ENCODE measurements at regions not wholly inside any gene's neighbourhood (a gene's known extent, or its start where the extent isn't known, plus 50 kb on each side); places are given as distances from the start of the nearest gene placed in this dataset.
"Not testable (repeated sequence)": the region's sequence is repeated elsewhere in the genome, so short reads cannot be mapped to it uniquely, and the experiment has no call there.

- Histone ChIP-seq H3K4me1 (ENCODE audit: control insufficient read depth, insufficient read depth, low read length) (no peaks in the 10 kb centered on the region), H3K27ac (ENCODE audit: low read length) (no peak overlapping the region), H3K9me3 (ENCODE audit: control insufficient read depth in 2 of 2, low read length in 2 of 2) (no peaks in the 10 kb centered on the region), H3K36me3 (ENCODE audit: control insufficient read depth in 2 of 2, insufficient read depth in 2 of 2, low read length in 2 of 2) (no peaks in the 10 kb centered on the region), H3K4me3 (ENCODE audit: low read length in 2 of 2) (no peak overlapping the region), H3K27me3 (ENCODE audit: control insufficient read depth in 1 of 2, insufficient read depth in 2 of 2, low read length in 2 of 2) (no peaks in the 10 kb centered on the region), H3K9ac (ENCODE audit: low read length in 2 of 2) (no peak overlapping the region)
These were observed 271.8 kb downstream of the SUCLG1 start for GRCh38 chr2:84187258-84187657.

- no peaks in the 10 kb centered on the region for H3K4me1 ChIP-seq (ENCODE audit: control insufficient read depth, insufficient read depth, low read length)
- no peak overlapping the region for H3K9ac ChIP-seq (ENCODE audit: low read length in 2 of 2)
- no peaks in the 10 kb centered on the region for H3K27me3 ChIP-seq (ENCODE audit: control insufficient read depth in 1 of 2, insufficient read depth in 2 of 2, low read length in 2 of 2)
These were observed 277.2 kb downstream of the SUCLG1 start for GRCh38 chr2:84181927-84182326.

GRCh38 chr2:84177733-84178132 is 281.3 kb downstream of the SUCLG1 start:
- Histone ChIP-seq H3K36me3 (ENCODE audit: control insufficient read depth in 2 of 2, insufficient read depth in 2 of 2, low read length in 2 of 2) (no peaks in the 10 kb centered on the region), H3K9ac (ENCODE audit: low read length in 2 of 2) (no peak overlapping the region), H3K9me3 (ENCODE audit: control insufficient read depth in 2 of 2, low read length in 2 of 2) (no peaks in the 10 kb centered on the region), H3K27me3 (ENCODE audit: control insufficient read depth in 1 of 2, insufficient read depth in 2 of 2, low read length in 2 of 2) (no peaks in the 10 kb centered on the region), H3K27ac (ENCODE audit: low read length) (no peak overlapping the region), H3K4me1 (ENCODE audit: control insufficient read depth, insufficient read depth, low read length) (no peaks in the 10 kb centered on the region), H3K4me3 (ENCODE audit: low read length in 2 of 2) (no peak overlapping the region)

More at GRCh38 chr2:84181927-84182326, 277.2 kb downstream of the SUCLG1 start:
- H3K36me3 ChIP-seq (ENCODE audit: control insufficient read depth in 2 of 2, insufficient read depth in 2 of 2, low read length in 2 of 2), result no peaks in the 10 kb centered on the region
- no peak overlapping the region for H3K27ac ChIP-seq (ENCODE audit: low read length)
- no peaks in the 10 kb centered on the region for H3K9me3 ChIP-seq (ENCODE audit: control insufficient read depth in 2 of 2, low read length in 2 of 2)
- H3K4me3 ChIP-seq (ENCODE audit: low read length in 2 of 2), result no peak overlapping the region

- no peak overlapping the region for H3K4me3 ChIP-seq (ENCODE audit: low read length in 2 of 2)
- H3K36me3 ChIP-seq (ENCODE audit: control insufficient read depth in 2 of 2, insufficient read depth in 2 of 2, low read length in 2 of 2), result no peaks in the 10 kb centered on the region
- H3K27me3 ChIP-seq (ENCODE audit: control insufficient read depth in 1 of 2, insufficient read depth in 2 of 2, low read length in 2 of 2), result no peaks in the 10 kb centered on the region
- no peaks in the 10 kb centered on the region for H3K9me3 ChIP-seq (ENCODE audit: control insufficient read depth in 2 of 2, low read length in 2 of 2)
- no peak overlapping the region for H3K27ac ChIP-seq (ENCODE audit: low read length)
- no peaks in the 10 kb centered on the region for H3K4me1 ChIP-seq (ENCODE audit: control insufficient read depth, insufficient read depth, low read length)
- no peak overlapping the region for H3K9ac ChIP-seq (ENCODE audit: low read length in 2 of 2)
These were observed 283.1 kb downstream of the SUCLG1 start for GRCh38 chr2:84175970-84176369.

- Histone ChIP-seq H3K27ac (ENCODE audit: low read length) (no peak overlapping the region), H3K36me3 (ENCODE audit: control insufficient read depth in 2 of 2, insufficient read depth in 2 of 2, low read length in 2 of 2) (no peaks in the 10 kb centered on the region), H3K9me3 (ENCODE audit: control insufficient read depth in 2 of 2, low read length in 2 of 2) (no peaks in the 10 kb centered on the region), H3K4me3 (ENCODE audit: low read length in 2 of 2) (no peak overlapping the region), H3K9ac (ENCODE audit: low read length in 2 of 2) (no peak overlapping the region), H3K27me3 (ENCODE audit: control insufficient read depth in 1 of 2, insufficient read depth in 2 of 2, low read length in 2 of 2) (no peaks in the 10 kb centered on the region), H3K4me1 (ENCODE audit: control insufficient read depth, insufficient read depth, low read length) (no peaks in the 10 kb centered on the region)
These were observed 283.7 kb downstream of the SUCLG1 start for GRCh38 chr2:84175340-84175739.

- Histone ChIP-seq H3K9me3 (ENCODE audit: control insufficient read depth in 2 of 2, low read length in 2 of 2) (no peaks in the 10 kb centered on the region), H3K9ac (ENCODE audit: low read length in 2 of 2) (no peak overlapping the region), H3K27me3 (ENCODE audit: control insufficient read depth in 1 of 2, insufficient read depth in 2 of 2, low read length in 2 of 2) (no peaks in the 10 kb centered on the region), H3K4me1 (ENCODE audit: control insufficient read depth, insufficient read depth, low read length) (no peaks in the 10 kb centered on the region), H3K4me3 (ENCODE audit: low read length in 2 of 2) (no peak overlapping the region), H3K27ac (ENCODE audit: low read length) (no peak overlapping the region), H3K36me3 (ENCODE audit: control insufficient read depth in 2 of 2, insufficient read depth in 2 of 2, low read length in 2 of 2) (no peaks in the 10 kb centered on the region)
These were observed 286.0 kb downstream of the SUCLG1 start for GRCh38 chr2:84173041-84173440.

DNA sequence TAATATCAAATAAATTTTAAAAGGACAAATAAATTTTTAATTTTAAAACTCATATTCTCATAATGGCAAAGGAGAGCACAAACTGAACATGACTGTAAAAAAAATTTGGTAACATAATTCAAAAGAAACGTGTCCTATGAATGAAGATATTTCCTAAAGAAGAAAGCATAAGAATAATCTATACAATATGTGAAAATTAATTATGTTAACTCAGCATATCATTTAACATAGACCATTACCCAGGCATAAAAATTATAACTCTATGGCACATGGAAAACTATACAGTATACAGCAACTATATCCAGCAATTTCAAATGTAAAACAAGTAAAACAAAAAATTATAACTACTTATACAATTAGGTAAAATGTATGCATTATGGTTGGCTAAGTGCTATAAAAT is 288.1 kb downstream of the SUCLG1 start:
- Histone ChIP-seq H3K4me1 (ENCODE audit: control insufficient read depth, insufficient read depth, low read length) (no peaks in the 10 kb centered on the region), H3K27me3 (ENCODE audit: control insufficient read depth in 1 of 2, insufficient read depth in 2 of 2, low read length in 2 of 2) (no peaks in the 10 kb centered on the region), H3K4me3 (ENCODE audit: low read length in 2 of 2) (no peak overlapping the region), H3K36me3 (ENCODE audit: control insufficient read depth in 2 of 2, insufficient read depth in 2 of 2, low read length in 2 of 2) (no peaks in the 10 kb centered on the region), H3K9me3 (ENCODE audit: control insufficient read depth in 2 of 2, low read length in 2 of 2) (no peaks in the 10 kb centered on the region), H3K27ac (ENCODE audit: low read length) (no peak overlapping the region), H3K9ac (ENCODE audit: low read length in 2 of 2) (no peak overlapping the region)

- H3K9me3 ChIP-seq (ENCODE audit: control insufficient read depth in 2 of 2, low read length in 2 of 2), result no peaks in the 10 kb centered on the region
- no peaks in the 10 kb centered on the region for H3K36me3 ChIP-seq (ENCODE audit: control insufficient read depth in 2 of 2, insufficient read depth in 2 of 2, low read length in 2 of 2)
- no peak overlapping the region for H3K4me3 ChIP-seq (ENCODE audit: low read length in 2 of 2)
- H3K27ac ChIP-seq (ENCODE audit: low read length), result no peak overlapping the region
- no peaks in the 10 kb centered on the region for H3K27me3 ChIP-seq (ENCODE audit: control insufficient read depth in 1 of 2, insufficient read depth in 2 of 2, low read length in 2 of 2)
- no peak overlapping the region for H3K9ac ChIP-seq (ENCODE audit: low read length in 2 of 2)
- H3K4me1 ChIP-seq (ENCODE audit: control insufficient read depth, insufficient read depth, low read length), result no peaks in the 10 kb centered on the region
These were observed 289.2 kb downstream of the SUCLG1 start for GRCh38 chr2:84169871-84170270.

- not testable (repeated sequence) for H3K4me1 ChIP-seq (ENCODE audit: control insufficient read depth, insufficient read depth, low read length)
These were observed 290.5 kb downstream of the SUCLG1 start for GRCh38 chr2:84168552-84168951.

GRCh38 chr2:84165256-84165655 is 293.8 kb downstream of the SUCLG1 start:
- no peak overlapping the region for H3K27ac ChIP-seq (ENCODE audit: low read length)
- H3K4me1 ChIP-seq (ENCODE audit: control insufficient read depth, insufficient read depth, low read length), result no peaks in the 10 kb centered on the region
- no peaks in the 10 kb centered on the region for H3K27me3 ChIP-seq (ENCODE audit: control insufficient read depth in 1 of 2, insufficient read depth in 2 of 2, low read length in 2 of 2)
- H3K9me3 ChIP-seq (ENCODE audit: control insufficient read depth in 2 of 2, low read length in 2 of 2), result no peaks in the 10 kb centered on the region
- H3K36me3 ChIP-seq (ENCODE audit: control insufficient read depth in 2 of 2, insufficient read depth in 2 of 2, low read length in 2 of 2), result no peaks in the 10 kb centered on the region
- H3K4me3 ChIP-seq (ENCODE audit: low read length in 2 of 2), result no peak overlapping the region
- no peak overlapping the region for H3K9ac ChIP-seq (ENCODE audit: low read length in 2 of 2)

More at GRCh38 chr2:84168552-84168951, 290.5 kb downstream of the SUCLG1 start:
- not testable (repeated sequence) for H3K27ac ChIP-seq (ENCODE audit: low read length); H3K9me3 ChIP-seq (ENCODE audit: control insufficient read depth in 2 of 2, low read length in 2 of 2); H3K4me3 ChIP-seq (ENCODE audit: low read length in 2 of 2); H3K27me3 ChIP-seq (ENCODE audit: control insufficient read depth in 1 of 2, insufficient read depth in 2 of 2, low read length in 2 of 2); H3K9ac ChIP-seq (ENCODE audit: low read length in 2 of 2); H3K36me3 ChIP-seq (ENCODE audit: control insufficient read depth in 2 of 2, insufficient read depth in 2 of 2, low read length in 2 of 2)

DNA sequence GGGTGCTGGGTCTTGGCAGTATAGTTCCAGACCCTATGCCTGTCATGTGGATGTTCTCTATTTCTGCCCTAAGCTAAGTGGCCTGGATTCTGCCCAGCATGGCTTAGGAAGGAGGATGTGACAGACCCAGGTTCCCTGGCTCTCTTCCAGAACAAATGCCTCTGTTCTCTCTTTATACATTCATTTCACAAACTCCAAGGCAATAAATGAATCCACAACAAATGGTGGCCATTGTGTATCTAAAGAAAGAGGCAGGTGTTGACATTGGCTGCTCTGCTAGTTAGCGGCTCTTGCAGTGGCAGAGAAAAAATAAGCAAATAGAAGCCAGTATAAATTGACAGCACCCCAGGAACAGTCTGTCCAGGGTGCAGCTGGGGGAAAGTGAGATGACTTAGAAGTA is 298.6 kb downstream of the SUCLG1 start:
- no peak overlapping the region for H3K27ac ChIP-seq (ENCODE audit: low read length)
- H3K4me3 ChIP-seq (ENCODE audit: low read length in 2 of 2), result no peak overlapping the region
- no peak overlapping the region for H3K9ac ChIP-seq (ENCODE audit: low read length in 2 of 2)
- no peaks in the 10 kb centered on the region for H3K36me3 ChIP-seq (ENCODE audit: control insufficient read depth in 2 of 2, insufficient read depth in 2 of 2, low read length in 2 of 2)
- no peaks in the 10 kb centered on the region for H3K4me1 ChIP-seq (ENCODE audit: control insufficient read depth, insufficient read depth, low read length)
- no peaks in the 10 kb centered on the region for H3K9me3 ChIP-seq (ENCODE audit: control insufficient read depth in 2 of 2, low read length in 2 of 2)
- no peaks in the 10 kb centered on the region for H3K27me3 ChIP-seq (ENCODE audit: control insufficient read depth in 1 of 2, insufficient read depth in 2 of 2, low read length in 2 of 2)

All from stomach smooth muscle (tissue), 2 donors.